Keratinocyte (primary cell): ENCODE measurements at regions not wholly inside any gene's neighbourhood (a gene's known extent, or its start where the extent isn't known, plus 50 kb on each side); places are given as distances from the start of the nearest gene placed in this dataset.

ENCODE experiments used
- EZH2 ChIP-seq: IDR thresholded peaks from one replicate; pipeline ENCODE4 v1.6.1; 2012; ENCODE audit warnings: inconsistent platforms, mild to moderate bottlenecking, low read length, moderate library complexity
- TF ChIP-seq, protein P1 (sequence below), 3 experiments: IDR thresholded peaks in 1 of 3; conservative IDR thresholded peaks in 1 of 3; optimal IDR thresholded peaks in 1 of 3; 2 replicates in 2 of 3; 3 replicates in 1 of 3; pipeline versions ENCODE3 to v1.5.1; 2011; ENCODE audit warnings: low read length in 3 of 3, mild to moderate bottlenecking in 3 of 3, moderate library complexity in 2 of 3, control low read depth in 1 of 3, inconsistent platforms in 1 of 3; ENCODE audit not compliant: insufficient read depth in 2 of 3; ENCODE audit errors: extremely low read depth in 1 of 3

DNA sequence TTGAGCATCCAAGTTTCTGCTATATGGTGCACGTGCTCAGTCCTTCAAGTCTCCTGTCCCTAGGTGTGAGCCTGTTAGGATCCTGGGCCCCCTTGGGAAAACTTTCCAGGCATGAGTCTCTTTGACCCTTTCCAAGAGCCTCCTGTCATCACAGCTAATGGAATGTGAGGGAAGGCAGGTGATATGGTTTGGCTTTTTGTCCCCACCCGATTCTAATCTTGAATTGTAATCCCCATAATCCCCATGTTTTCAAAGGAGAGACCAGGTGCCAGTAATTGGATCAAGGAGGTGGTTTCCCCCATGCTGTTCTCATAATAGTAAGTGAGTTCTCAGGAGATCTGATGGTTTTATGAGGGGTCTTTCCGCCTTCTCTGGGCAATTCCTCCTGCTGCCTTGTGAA is 265.5 kb downstream of the ATP23 start:
- TF ChIP-seq, protein P1, sequence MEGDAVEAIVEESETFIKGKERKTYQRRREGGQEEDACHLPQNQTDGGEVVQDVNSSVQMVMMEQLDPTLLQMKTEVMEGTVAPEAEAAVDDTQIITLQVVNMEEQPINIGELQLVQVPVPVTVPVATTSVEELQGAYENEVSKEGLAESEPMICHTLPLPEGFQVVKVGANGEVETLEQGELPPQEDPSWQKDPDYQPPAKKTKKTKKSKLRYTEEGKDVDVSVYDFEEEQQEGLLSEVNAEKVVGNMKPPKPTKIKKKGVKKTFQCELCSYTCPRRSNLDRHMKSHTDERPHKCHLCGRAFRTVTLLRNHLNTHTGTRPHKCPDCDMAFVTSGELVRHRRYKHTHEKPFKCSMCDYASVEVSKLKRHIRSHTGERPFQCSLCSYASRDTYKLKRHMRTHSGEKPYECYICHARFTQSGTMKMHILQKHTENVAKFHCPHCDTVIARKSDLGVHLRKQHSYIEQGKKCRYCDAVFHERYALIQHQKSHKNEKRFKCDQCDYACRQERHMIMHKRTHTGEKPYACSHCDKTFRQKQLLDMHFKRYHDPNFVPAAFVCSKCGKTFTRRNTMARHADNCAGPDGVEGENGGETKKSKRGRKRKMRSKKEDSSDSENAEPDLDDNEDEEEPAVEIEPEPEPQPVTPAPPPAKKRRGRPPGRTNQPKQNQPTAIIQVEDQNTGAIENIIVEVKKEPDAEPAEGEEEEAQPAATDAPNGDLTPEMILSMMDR (optimal IDR thresholded peaks at IDR 0.05 in 1 of 3, IDR thresholded peaks at IDR 0.05 in 1 of 3, conservative IDR thresholded peaks at IDR 0.05 in 1 of 3; ENCODE audit: extremely low read depth in 1 of 3, insufficient read depth in 2 of 3, low read length in 3 of 3), result no peak
- TF ChIP-seq EZH2, result no peak
